Tibial artery (tissue), 4 donors: ENCODE measurements at regions not wholly inside any gene's neighbourhood (a gene's known extent, or its start where the extent isn't known, plus 50 kb on each side); places are given as distances from the start of the nearest gene placed in this dataset.
"Not testable (repeated sequence)": the region's sequence is repeated elsewhere in the genome, so short reads cannot be mapped to it uniquely, and the experiment has no call there.

Source experiments
- DNase-seq, 2 donors: peaks; one replicate each; pipeline ENCODE4 v3.0.0-alpha.2; 2019
- H3K27ac ChIP-seq, 2 donors: fragments of 200-600 bp; sonication (generic) in 1 of 2; 1 replicate in 1 of 2; 2 replicates in 1 of 2; pipeline ENCODE4 v1.5.1; 2018 to 2019; ENCODE audit warnings: mild to moderate bottlenecking in 1 of 2
- H3K27me3 ChIP-seq, 2 donors: fragments of 200-600 bp; sonication (generic) in 1 of 2; one replicate each; pipeline versions ENCODE4 v1.5.1 to v1.6.0; 2016 to 2019
- H3K36me3 ChIP-seq, 3 donors: fragments of 200-600 bp; sonication (generic) in 2 of 3; one replicate each; pipeline ENCODE4 v1.5.1; 2016 to 2019; ENCODE audit warnings: mild to moderate bottlenecking in 2 of 3
- H3K4me1 ChIP-seq, 4 donors: fragments of 200-600 bp; sonication (generic) in 2 of 4; 1 replicate in 3 of 4; 2 replicates in 1 of 4; pipeline ENCODE4 v1.5.1; 2016 to 2019
- H3K4me3 ChIP-seq, 2 donors: fragments of 200-600 bp; sonication (generic) in 1 of 2; 1 replicate in 1 of 2; 2 replicates in 1 of 2; pipeline ENCODE4 v1.5.1; 2018 to 2019; ENCODE audit warnings: mild to moderate bottlenecking in 2 of 2
- H3K9me3 ChIP-seq, 3 donors: fragments of 200-600 bp; sonication (generic) in 1 of 3; one replicate each; pipeline ENCODE4 v1.5.1; 2016 to 2019
- intact Hi-C: fragments of 100-400 bp; cut with DNase I; formaldehyde crosslinking; loops from one replicate; pipeline ENCODE4 v1.15.0; 2023; ENCODE audit warnings: low total_unique reads
- TF ChIP-seq, protein P1 (sequence below), 2 experiments: fragments of 200-600 bp in 1 of 2; fragments of 450-650 bp in 1 of 2; IDR thresholded peaks; one replicate each; pipeline ENCODE4 v1.5.1; 2017 to 2019; ENCODE audit warnings: antibody characterized with exemption in 2 of 2, mild to moderate bottlenecking in 1 of 2, moderate library complexity in 1 of 2

GRCh38 chr12:93008044-93008778 is 79.1 kb upstream of the EEA1 start:
- H3K4me1 ChIP-seq = peaks cover 0 to 10% (median 0%) of the 10 kb centered on the region in 4 donors
- no peak overlapping the region for H3K27ac ChIP-seq
- intact Hi-C loops = no loop called here
- H3K9me3 ChIP-seq = no peaks in the 10 kb centered on the region
- TF ChIP-seq, protein P1, sequence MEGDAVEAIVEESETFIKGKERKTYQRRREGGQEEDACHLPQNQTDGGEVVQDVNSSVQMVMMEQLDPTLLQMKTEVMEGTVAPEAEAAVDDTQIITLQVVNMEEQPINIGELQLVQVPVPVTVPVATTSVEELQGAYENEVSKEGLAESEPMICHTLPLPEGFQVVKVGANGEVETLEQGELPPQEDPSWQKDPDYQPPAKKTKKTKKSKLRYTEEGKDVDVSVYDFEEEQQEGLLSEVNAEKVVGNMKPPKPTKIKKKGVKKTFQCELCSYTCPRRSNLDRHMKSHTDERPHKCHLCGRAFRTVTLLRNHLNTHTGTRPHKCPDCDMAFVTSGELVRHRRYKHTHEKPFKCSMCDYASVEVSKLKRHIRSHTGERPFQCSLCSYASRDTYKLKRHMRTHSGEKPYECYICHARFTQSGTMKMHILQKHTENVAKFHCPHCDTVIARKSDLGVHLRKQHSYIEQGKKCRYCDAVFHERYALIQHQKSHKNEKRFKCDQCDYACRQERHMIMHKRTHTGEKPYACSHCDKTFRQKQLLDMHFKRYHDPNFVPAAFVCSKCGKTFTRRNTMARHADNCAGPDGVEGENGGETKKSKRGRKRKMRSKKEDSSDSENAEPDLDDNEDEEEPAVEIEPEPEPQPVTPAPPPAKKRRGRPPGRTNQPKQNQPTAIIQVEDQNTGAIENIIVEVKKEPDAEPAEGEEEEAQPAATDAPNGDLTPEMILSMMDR (IDR thresholded peaks at IDR 0.05) = no peak
- H3K36me3 ChIP-seq = no peaks in the 10 kb centered on the region
- no peaks in the 10 kb centered on the region for H3K27me3 ChIP-seq
- H3K4me3 ChIP-seq = no peak overlapping the region
- DNase-seq = no peak

- H3K9me3 ChIP-seq, intact Hi-C loops, DNase-seq: not testable (repeated sequence)
Observed at GRCh38 chr12:93008880-93009279, 79.8 kb upstream of the EEA1 start.

GRCh38 chr12:93009533-93009932 is 80.4 kb upstream of the EEA1 start:
- no peaks in the 10 kb centered on the region for H3K27me3 ChIP-seq
- no peaks in the 10 kb centered on the region for H3K9me3 ChIP-seq
- no peak overlapping the region for H3K27ac ChIP-seq
- DNase-seq = no peak
- intact Hi-C loops = no loop called here
- H3K4me1 ChIP-seq = peaks cover 0 to 10% (median 0%) of the 10 kb centered on the region in 4 donors
- no peak overlapping the region for H3K4me3 ChIP-seq
- no peaks in the 10 kb centered on the region for H3K36me3 ChIP-seq
- TF ChIP-seq, protein P1 (IDR thresholded peaks at IDR 0.05) = no peak

More at GRCh38 chr12:93008880-93009279, 79.8 kb upstream of the EEA1 start:
- not testable (repeated sequence) for H3K36me3 ChIP-seq, H3K27ac ChIP-seq, H3K4me3 ChIP-seq, H3K27me3 ChIP-seq
- peaks cover 0 to 10% (median 0%) of the 10 kb centered on the region in 4 donors for H3K4me1 ChIP-seq

- intact Hi-C loops = no loop called here
- no peaks in the 10 kb centered on the region for H3K36me3 ChIP-seq
- no peaks in the 10 kb centered on the region for H3K9me3 ChIP-seq
- H3K27me3 ChIP-seq = no peaks in the 10 kb centered on the region
- TF ChIP-seq, protein P1 (IDR thresholded peaks at IDR 0.05) = no peak
- DNase-seq = no peak
- peaks cover 0 to 10% (median 0%) of the 10 kb centered on the region in 4 donors for H3K4me1 ChIP-seq
- no peak overlapping the region for H3K4me3 ChIP-seq
- H3K27ac ChIP-seq = no peak overlapping the region
Observed at GRCh38 chr12:93010461-93010860, 81.4 kb upstream of the EEA1 start.

GRCh38 chr12:93011100-93011499 is 82.0 kb upstream of the EEA1 start:
- peaks cover 0 to 10% (median 0%) of the 10 kb centered on the region in 4 donors for H3K4me1 ChIP-seq
- TF ChIP-seq, protein P1 (IDR thresholded peaks at IDR 0.05) = no peak
- intact Hi-C loops = no loop called here
- no peaks in the 10 kb centered on the region for H3K36me3 ChIP-seq
- H3K4me3 ChIP-seq = no peak overlapping the region
- H3K9me3 ChIP-seq = no peaks in the 10 kb centered on the region
- DNase-seq = no peak
- H3K27ac ChIP-seq = no peak overlapping the region
- no peaks in the 10 kb centered on the region for H3K27me3 ChIP-seq

DNA sequence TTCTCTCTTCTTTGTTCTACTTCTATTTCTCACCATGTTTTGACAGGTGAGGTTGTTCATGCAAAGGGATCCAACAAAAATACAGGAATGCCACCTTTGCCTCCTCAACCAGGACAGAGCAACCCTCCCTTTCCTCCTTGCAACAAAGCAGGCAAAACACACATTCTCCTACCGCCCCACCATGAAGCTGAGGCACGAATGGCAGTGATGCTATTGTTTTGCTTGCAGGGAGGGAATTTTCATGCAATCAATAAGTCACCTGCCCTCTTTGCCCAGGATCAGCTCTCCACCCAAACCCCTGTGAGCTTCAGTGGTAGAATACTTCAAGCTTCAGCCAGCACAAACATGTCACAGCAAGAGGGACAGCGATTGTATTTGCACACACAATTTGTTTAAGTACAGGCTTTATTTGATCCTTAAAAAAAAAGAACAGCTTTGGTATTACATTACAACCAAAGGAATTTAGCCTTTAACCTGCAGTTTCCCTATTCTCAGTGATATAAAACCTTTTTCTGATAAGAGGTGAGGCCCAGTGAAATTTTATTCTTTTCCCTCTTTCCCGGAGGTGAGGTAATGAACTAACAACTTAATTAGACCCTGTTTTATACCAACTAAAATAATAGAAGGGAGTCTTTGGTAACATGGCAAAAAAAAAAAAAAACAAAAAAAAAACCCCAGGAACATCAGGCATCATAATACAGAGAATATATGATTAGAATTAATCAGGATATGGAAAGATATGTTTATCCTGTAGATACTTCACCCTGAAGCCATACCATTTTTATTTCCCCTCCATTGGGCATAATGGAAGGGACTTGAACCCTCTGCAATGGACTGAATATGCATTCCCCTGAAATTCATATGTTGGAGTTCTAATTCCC is 87.0 kb upstream of the EEA1 start:
- DNase-seq = no peak
- H3K9me3 ChIP-seq = no peaks in the 10 kb centered on the region
- no peak overlapping the region for H3K27ac ChIP-seq

More for the DNA sequence above, 87.0 kb upstream of the EEA1 start:
- no peaks in the 10 kb centered on the region for H3K4me1 ChIP-seq
- intact Hi-C loops = no loop called here
- no peaks in the 10 kb centered on the region for H3K27me3 ChIP-seq
- TF ChIP-seq, protein P1 (IDR thresholded peaks at IDR 0.05) = no peak
- H3K4me3 ChIP-seq = no peak overlapping the region
- no peaks in the 10 kb centered on the region for H3K36me3 ChIP-seq
